WTC11 (cell line): ENCODE measurements at regions not wholly inside any gene's neighbourhood (a gene's known extent, or its start where the extent isn't known, plus 50 kb on each side); places are given as distances from the start of the nearest gene placed in this dataset.

ENCODE experiments used
- ATAC-seq: fragments of 200-7000 bp; cut with Tn5 transposase; 2 replicates; pipeline ENCODE4 v1.10.0; 2021; ENCODE audit warnings: mild to moderate bottlenecking, moderate library complexity
- CTCF ChIA-PET: fragments of 300-600 bp; sonication (Branson Sonifier 250); formaldehyde crosslinking; loops from one replicate; lab custom pipeline; 2021; ENCODE audit warnings: antibody characterized with exemption; lab: Charles Lee
- POLR2A ChIA-PET: fragments of 350-600 bp; sonication (Branson Sonifier 250); formaldehyde crosslinking; loops from one replicate; lab custom pipeline; 2021; ENCODE audit warnings: antibody characterized with exemption; lab: Charles Lee
- DNase-seq: peaks from one replicate; pipeline ENCODE4 v3.0.0; 2021; ENCODE audit warnings: low spot score
- H3K27ac Mint-ChIP-seq: 2 replicates; pipeline ENCODE4 v1.8.0; 2021; ENCODE audit warnings: mixed read lengths
- H3K27me3 Mint-ChIP-seq: 2 replicates; pipeline ENCODE4 v1.8.0; 2021; ENCODE audit warnings: low read depth, mild to moderate bottlenecking, moderate library complexity, mixed read lengths
- H3K36me3 Mint-ChIP-seq: 2 replicates; pipeline ENCODE4 v1.8.0; 2021; ENCODE audit warnings: mixed read lengths
- H3K4me1 Mint-ChIP-seq: 2 replicates; pipeline ENCODE4 v1.8.0; 2022; ENCODE audit warnings: mixed read lengths
- H3K4me3 Mint-ChIP-seq: 2 replicates; pipeline ENCODE4 v1.8.0; 2021; ENCODE audit warnings: mild to moderate bottlenecking, moderate library complexity, mixed read lengths
- H3K9me3 Mint-ChIP-seq: 2 replicates; pipeline ENCODE4 v1.8.0; 2021; ENCODE audit warnings: mixed read lengths
- ARID4B ChIP-seq: sonication (generic); formaldehyde crosslinking; IDR thresholded peaks from 2 replicates; pipeline ENCODE4 v1.8.0; 2023; ENCODE audit warnings: missing genetic modification reagents, mild to moderate bottlenecking, borderline replicate concordance
- ATF3 ChIP-seq: sonication (generic); formaldehyde crosslinking; conservative IDR thresholded peaks from 2 replicates; pipeline ENCODE4 v1.8.1; 2022; ENCODE audit warnings: mild to moderate bottlenecking, missing genetic modification reagents
- CREM ChIP-seq: sonication (generic); formaldehyde crosslinking; IDR thresholded peaks from 2 replicates; pipeline ENCODE4 v1.8.1; 2022; ENCODE audit warnings: mild to moderate bottlenecking, missing genetic modification reagents, moderate library complexity
- CTCF ChIP-seq: fragments of 200-600 bp; IDR thresholded peaks from 2 replicates; pipeline ENCODE4 v1.8.0; 2022; ENCODE audit warnings: antibody characterized with exemption
- EMX1 ChIP-seq: fragments of 250-450 bp; sonication (Bioruptor Pico); IDR thresholded peaks from 2 replicates; pipeline ENCODE4 v1.8.0; 2021; ENCODE audit warnings: mild to moderate bottlenecking
- ESRRA ChIP-seq: sonication (generic); formaldehyde crosslinking; IDR thresholded peaks from 2 replicates; pipeline ENCODE4 v1.8.1; 2022; ENCODE audit warnings: mild to moderate bottlenecking, missing genetic modification reagents, borderline replicate concordance
- ETV6 ChIP-seq: sonication (generic); formaldehyde crosslinking; IDR thresholded peaks from 2 replicates; pipeline ENCODE4 v1.8.1; 2022; ENCODE audit warnings: mild to moderate bottlenecking, missing genetic modification reagents
- FOXK1 ChIP-seq: sonication (generic); formaldehyde crosslinking; IDR thresholded peaks from 2 replicates; pipeline ENCODE4 v1.8.0; 2022; ENCODE audit warnings: mild to moderate bottlenecking, moderate library complexity, missing genetic modification reagents
- FOXP4 ChIP-seq: sonication (generic); formaldehyde crosslinking; IDR thresholded peaks from 2 replicates; pipeline ENCODE4 v1.8.0; 2022; ENCODE audit warnings: mild to moderate bottlenecking, missing genetic modification reagents
- GRHL2 ChIP-seq: fragments of 250-450 bp; sonication (Bioruptor Pico); IDR thresholded peaks from 2 replicates; pipeline ENCODE4 v1.8.0; 2022; ENCODE audit warnings: mild to moderate bottlenecking, moderate library complexity; ENCODE audit not compliant: insufficient replicate concordance, severe bottlenecking
- GTF2I ChIP-seq: fragments of 250-450 bp; sonication (Bioruptor Pico); conservative IDR thresholded peaks from 2 replicates; pipeline ENCODE4 v1.4.0; 2021; ENCODE audit warnings: mild to moderate bottlenecking
- HMGXB4 ChIP-seq: sonication (generic); formaldehyde crosslinking; IDR thresholded peaks from 2 replicates; pipeline ENCODE4 v1.8.1; 2023; ENCODE audit warnings: mild to moderate bottlenecking, moderate library complexity, missing genetic modification reagents
- KAT7 ChIP-seq: sonication (generic); formaldehyde crosslinking; IDR thresholded peaks from 2 replicates; pipeline ENCODE4 v1.8.1; 2023; ENCODE audit warnings: missing genetic modification reagents, mild to moderate bottlenecking, borderline replicate concordance
- NFYB ChIP-seq: sonication (generic); formaldehyde crosslinking; conservative IDR thresholded peaks from 2 replicates; pipeline ENCODE4 v1.8.0; 2022; ENCODE audit warnings: low read depth, missing genetic modification reagents
- OVOL2 ChIP-seq: fragments of 250-450 bp; sonication (Bioruptor Pico); IDR thresholded peaks from 2 replicates; pipeline ENCODE4 v1.9.0; 2021; ENCODE audit warnings: mild to moderate bottlenecking, borderline replicate concordance
- PREB ChIP-seq: sonication (generic); formaldehyde crosslinking; IDR thresholded peaks from 2 replicates; pipeline ENCODE4 v1.8.1; 2022; ENCODE audit warnings: mild to moderate bottlenecking, missing genetic modification reagents, moderate library complexity, borderline replicate concordance
- RORB ChIP-seq: fragments of 250-450 bp; sonication (Bioruptor Pico); IDR thresholded peaks from 2 replicates; pipeline ENCODE4 v1.9.0; 2021; ENCODE audit warnings: mild to moderate bottlenecking
- ZNF121 ChIP-seq: sonication (generic); formaldehyde crosslinking; IDR thresholded peaks from 2 replicates; pipeline ENCODE4 v1.8.0; 2023; ENCODE audit warnings: missing genetic modification reagents
- ZNF532 ChIP-seq: fragments of 250-450 bp; sonication (Bioruptor Pico); IDR thresholded peaks from 2 replicates; pipeline ENCODE4 v1.9.0; 2021; ENCODE audit warnings: mild to moderate bottlenecking, borderline replicate concordance

GRCh38 chr2:44086629-44087028, 82.0 kb upstream of the PPM1B start (continued):
- no peak for TF ChIP-seq ARID4B (CRISPR knock-in tag)
- TF ChIP-seq ATF3 (CRISPR knock-in tag), result no peak
- no peak for TF ChIP-seq OVOL2

GRCh38 chr2:44087036-44087713, 81.5 kb upstream of the PPM1B start:
- H3K4me3 Mint-ChIP-seq, result peak overlapping the region; percentile 62
- H3K27ac Mint-ChIP-seq, result peak overlapping the region; percentile 92
- H3K9me3 Mint-ChIP-seq, result no peaks in the 10 kb centered on the region
- ChIA-PET CTCF (interaction anchor here (0.6 to 2.1 kb wide), 40 partner anchors 9 to 927 kb away, joined by 3 to 15 read pairs (median 4); partner anchors contain the start of genes CAMKMT and PREPL), POLR2A (interaction anchor here (0.5 to 1.2 kb wide), 2 partner anchors 10 to 81 kb away, joined by 3 to 8 read pairs; partner anchors contain the start of gene PPM1B)
- H3K36me3 Mint-ChIP-seq, result no peaks in the 10 kb centered on the region
- peak; percentile 87 for ATAC-seq
- peaks cover 44% of the 10 kb centered on the region for H3K4me1 Mint-ChIP-seq
- peak; percentile 94 for DNase-seq
- no peaks in the 10 kb centered on the region for H3K27me3 Mint-ChIP-seq
- TF ChIP-seq ESRRA (CRISPR knock-in tag) (no peak), GTF2I (peak; percentile 65; the same call in 1 of the 2 replicates), GRHL2 (CRISPR knock-in tag) (no peak), FOXK1 (CRISPR knock-in tag) (peak; percentile 96), NFYB (no peak), RORB (CRISPR knock-in tag) (no peak), KAT7 (CRISPR knock-in tag) (no peak), FOXP4 (peak; percentile 70; the same call in 1 of the 2 replicates), EMX1 (no peak), CREM (CRISPR knock-in tag) (peak; percentile 88), PREB (CRISPR knock-in tag) (no peak), ZNF121 (CRISPR knock-in tag) (peak; percentile 96), CTCF (peak; percentile 92), HMGXB4 (peak; percentile 73; the same call in 1 of the 2 replicates), ZNF532 (CRISPR knock-in tag) (no peak), ETV6 (CRISPR knock-in tag) (peak; percentile 63; the same call in 1 of the 2 replicates)
